ENCODE measurements at regions not wholly inside any gene's neighbourhood (a gene's known extent, or its start where the extent isn't known, plus 50 kb on each side); places are given as distances from the start of the nearest gene placed in this dataset.

DNA sequence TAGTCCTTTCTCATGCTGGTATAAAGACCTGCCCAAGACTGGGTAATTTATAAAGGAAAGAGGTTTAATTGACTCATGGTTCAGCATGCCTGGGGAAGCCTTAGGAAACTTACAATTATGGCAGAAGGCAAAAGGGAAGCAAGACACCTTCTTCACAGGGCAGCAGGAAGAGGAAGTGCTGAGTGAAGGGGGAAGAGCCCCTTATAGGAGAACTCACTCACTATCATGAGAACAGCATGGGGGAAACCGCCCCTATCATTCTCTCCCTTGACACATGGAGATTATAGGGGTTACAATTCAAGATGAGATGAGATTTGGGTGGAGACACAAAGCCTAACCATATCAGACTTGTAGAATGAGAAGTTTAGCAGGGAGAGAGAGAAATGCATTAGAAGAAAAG is 373.3 kb upstream of the DIAPH2 start:
- no peak for DNase-seq

DNA sequence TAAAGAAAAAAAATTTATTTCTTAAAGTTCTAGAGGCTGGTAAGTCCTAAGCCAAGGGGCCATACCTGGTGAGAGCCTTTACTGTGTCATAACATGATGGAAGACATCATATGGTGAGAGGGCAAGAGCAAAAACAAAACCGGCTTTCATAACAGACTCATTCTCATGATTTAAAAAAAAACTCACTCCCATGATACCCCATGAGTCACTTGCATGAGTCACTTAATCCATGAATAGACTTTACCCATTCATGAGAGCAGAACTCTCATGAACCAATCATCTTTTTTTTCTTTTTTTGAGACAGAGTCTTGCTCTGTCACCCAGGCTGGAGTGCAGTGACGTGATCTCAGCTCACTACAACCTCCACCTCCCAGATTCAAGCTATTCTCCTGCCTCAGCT is 369.7 kb upstream of the DIAPH2 start:
- DNase-seq, result no peak

GRCh38 chrX:96361844-96362243 is 322.8 kb upstream of the DIAPH2 start:
- no peak for DNase-seq

DNA sequence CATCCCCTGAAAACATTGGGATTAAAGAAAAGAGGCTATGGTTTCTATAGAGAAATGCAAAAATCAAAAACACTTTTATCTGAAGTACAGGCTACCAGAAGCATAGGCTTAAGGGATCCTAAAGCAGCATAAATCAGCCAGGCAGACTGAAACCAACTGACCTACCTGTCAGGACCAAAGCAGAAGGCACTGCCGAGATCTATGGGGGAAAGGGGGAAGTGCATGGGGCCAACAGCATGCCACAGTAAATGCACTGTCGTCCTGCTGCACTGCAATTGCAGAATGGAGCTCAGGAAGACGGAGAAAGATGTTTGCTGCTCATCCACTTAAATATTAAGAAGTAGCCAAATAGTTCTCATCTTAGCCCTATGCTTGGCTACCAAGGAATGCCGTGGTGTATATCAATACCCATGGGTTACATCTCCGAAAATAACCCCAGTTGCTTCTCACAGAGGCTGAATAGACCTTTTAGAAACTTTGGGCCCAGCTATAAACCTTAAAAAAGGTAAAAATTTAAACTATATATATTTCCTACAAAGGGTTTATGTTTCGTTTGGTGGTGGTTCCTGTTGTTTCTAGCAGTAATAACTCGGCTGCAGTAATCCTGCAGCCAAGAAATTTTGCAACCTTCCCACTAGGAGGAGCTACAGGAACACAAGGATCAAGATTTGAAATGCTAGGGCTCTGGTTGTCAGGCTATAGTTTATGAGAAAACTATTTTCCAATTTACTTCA is 312.2 kb upstream of the DIAPH2 start:
- peak; percentile 22 for DNase-seq

DNA sequence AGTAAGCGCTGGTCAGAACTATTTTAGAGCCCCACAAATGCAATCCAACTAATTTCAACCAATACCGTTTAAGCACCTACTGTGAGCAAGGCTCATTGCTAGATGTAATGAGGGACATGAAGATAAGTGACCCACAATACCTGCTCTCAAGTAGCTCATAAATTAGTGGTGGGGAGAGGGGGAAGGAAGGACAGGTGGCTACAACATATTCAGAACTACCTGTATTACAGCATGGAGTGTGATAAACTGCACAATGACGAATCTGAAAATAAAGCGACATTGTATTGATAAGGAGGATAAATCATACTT is 311.6 kb upstream of the DIAPH2 start:
- no peak for DNase-seq

GRCh38 chrX:96376266-96376665 is 308.4 kb upstream of the DIAPH2 start:
- no peak for DNase-seq

GRCh38 chrX:96379951-96380350 is 304.7 kb upstream of the DIAPH2 start:
- no peak for DNase-seq

DNA sequence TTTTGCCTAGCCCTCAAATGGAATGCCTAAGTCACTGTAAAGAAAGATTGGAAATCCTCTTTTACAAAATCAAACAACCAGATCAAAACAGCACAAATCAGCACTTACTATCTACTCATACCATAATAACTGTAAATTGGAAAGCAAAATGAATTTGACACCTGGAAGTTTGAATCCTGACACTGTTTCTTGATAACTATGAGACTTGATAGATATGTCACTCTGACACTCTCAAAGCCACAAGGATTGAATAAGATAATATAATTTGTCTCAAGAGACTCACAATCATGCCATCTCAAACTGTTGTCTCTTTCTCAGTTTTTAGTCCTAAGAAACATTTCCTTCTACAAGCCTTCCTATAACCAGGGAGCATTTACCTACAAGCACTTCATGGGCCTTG is 302.6 kb upstream of the DIAPH2 start:
- no peak for DNase-seq

- DNase-seq, result no peak
These were observed 301.2 kb upstream of the DIAPH2 start for GRCh38 chrX:96383428-96383827.

GRCh38 chrX:96386325-96386724 is 298.3 kb upstream of the DIAPH2 start:
- DNase-seq, result no peak

- no peak for DNase-seq
These were observed 297.7 kb upstream of the DIAPH2 start for GRCh38 chrX:96386981-96387380.

- no peak for DNase-seq
These were observed 296.8 kb upstream of the DIAPH2 start for GRCh38 chrX:96387801-96388200.

DNA sequence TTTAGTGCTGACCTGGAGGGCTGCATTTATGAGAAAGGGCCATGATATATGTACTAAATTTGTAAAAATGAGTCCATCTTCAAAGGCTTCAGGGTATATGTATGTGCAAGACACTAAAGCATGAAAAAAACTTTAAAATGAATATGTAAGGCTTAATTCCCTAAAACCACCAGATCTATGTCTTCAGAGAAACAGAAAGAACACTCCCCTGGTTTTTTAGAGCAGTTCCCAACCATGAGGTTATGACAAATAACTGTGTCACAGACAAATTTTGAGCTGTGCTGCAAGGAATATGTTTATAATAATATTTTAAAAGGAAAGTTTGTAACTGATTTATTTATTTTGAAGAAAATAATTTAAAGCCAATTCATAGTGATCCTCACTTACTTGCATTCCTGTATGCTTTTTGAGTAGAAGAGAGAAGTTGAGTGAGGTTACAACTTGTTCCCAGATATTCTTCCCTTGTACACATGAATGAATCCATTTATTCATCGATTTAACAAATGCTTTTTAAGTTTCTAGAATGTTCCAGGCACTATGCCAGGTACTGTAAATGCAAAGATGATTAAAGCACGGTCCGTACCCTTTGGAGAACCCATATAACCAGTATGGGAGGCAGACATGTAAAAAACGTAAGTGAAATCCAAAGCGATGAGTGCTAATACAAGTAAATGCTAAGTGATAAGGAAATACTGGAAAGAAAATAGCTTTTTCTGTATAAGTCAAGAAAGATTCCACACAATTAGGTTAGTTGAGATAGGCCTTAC is 295.2 kb upstream of the DIAPH2 start:
- DNase-seq, result no peak

- no peak for DNase-seq
These were observed 290.0 kb upstream of the DIAPH2 start for GRCh38 chrX:96394598-96394997.

GRCh38 chrX:96403446-96403845 is 281.2 kb upstream of the DIAPH2 start:
- no peak for DNase-seq

DNA sequence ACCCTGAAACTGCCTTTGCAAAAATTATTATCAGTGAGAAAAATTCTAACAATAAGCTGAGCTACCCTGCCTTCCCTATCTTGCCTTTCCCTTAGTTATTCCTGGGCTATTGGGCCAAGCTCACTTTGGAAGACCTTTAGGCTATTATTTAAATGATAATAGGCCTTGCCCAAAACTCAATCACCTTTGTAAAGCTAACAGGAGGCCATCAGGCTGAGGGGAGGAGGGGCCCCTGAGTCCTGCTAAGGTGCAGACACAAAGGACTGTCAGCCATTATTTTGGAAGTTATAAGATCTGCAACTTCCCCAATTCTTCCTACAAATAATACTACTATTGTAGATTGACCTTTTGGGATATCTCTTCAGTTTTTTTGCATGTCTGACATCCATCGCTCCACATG is 278.8 kb upstream of the DIAPH2 start:
- no peak for DNase-seq

- peak; percentile 22 for DNase-seq
These were observed 277.6 kb upstream of the DIAPH2 start for GRCh38 chrX:96407072-96407471.

DNA sequence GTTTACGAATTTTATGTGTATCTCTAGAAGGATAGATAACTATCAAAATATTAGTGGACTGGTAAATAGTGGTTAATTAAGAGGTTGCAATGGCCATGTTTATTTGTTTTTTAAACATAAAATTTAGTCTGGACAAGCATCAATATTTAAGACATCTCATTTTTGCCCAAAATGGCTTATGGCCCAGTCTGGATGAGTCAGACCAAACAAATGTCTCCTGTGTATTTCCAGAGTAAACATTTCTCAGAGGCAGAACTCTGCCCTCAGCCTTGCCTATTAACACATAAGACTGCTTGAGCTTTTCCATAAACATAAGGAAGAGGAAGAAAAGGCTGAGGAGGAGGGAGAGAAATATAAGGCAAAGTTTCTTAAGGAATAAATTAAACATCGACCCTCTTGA is 277.1 kb upstream of the DIAPH2 start:
- DNase-seq, result no peak

- no peak for DNase-seq
These were observed 276.7 kb upstream of the DIAPH2 start for GRCh38 chrX:96407981-96408380.

GRCh38 chrX:96410927-96411326 is 273.7 kb upstream of the DIAPH2 start:
- DNase-seq, result no peak

GRCh38 chrX:96417695-96418094 is 266.9 kb upstream of the DIAPH2 start:
- no peak for DNase-seq

DNA sequence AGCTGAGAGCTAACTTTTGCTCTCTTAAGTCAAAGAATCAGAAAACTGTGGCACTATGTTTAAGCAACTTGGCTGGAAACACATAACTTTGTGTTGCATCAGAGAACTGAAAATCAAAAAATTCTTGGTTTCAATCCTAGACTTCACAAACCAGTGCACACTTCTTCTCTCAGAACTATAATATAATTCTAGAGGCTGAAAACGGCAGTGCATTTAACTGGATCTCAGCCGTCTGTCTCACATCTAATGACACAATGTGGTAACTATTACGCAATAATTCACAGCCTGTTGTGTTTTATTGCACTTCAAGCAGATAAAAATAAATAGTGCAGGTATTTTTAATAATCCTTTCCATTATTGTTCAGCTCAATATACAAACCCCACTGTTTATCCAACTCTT is 260.6 kb upstream of the DIAPH2 start:
- DNase-seq, result no peak

DNA sequence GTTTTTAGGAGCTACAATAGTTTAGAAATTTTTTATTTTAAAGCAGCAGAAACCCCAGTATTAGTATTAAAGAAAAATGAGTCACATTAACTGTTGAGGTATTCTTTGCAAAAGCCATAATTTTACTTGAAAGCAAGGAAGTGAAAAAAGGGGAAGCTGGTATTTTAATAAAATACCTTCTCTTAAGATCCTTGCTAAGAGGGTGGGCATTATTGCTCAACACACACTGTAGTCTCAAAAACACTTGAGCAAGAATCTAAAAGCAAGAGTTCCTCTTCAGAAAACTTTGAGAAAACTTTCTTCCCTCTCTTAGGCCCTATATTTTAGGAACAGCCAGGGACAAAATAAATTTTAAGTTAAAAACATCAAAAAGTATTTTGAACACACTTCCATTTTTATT is 259.4 kb upstream of the DIAPH2 start:
- no peak for DNase-seq

- no peak for DNase-seq
These were observed 253.7 kb upstream of the DIAPH2 start for GRCh38 chrX:96430756-96431455.
